HUES48 (cell line): ENCODE measurements at regions not wholly inside any gene's neighbourhood (a gene's known extent, or its start where the extent isn't known, plus 50 kb on each side); places are given as distances from the start of the nearest gene placed in this dataset.
"Not testable (repeated sequence)": the region's sequence is repeated elsewhere in the genome, so short reads cannot be mapped to it uniquely, and the experiment has no call there.

Source experiments
- H3K27ac ChIP-seq: one replicate; pipeline ENCODE4 v1.7.0; 2013; ENCODE audit warnings: low read depth, low read length, inconsistent platforms
- H3K27me3 ChIP-seq: 2 replicates; pipeline ENCODE4 v1.6.1; 2013; ENCODE audit warnings: mild to moderate bottlenecking, low read length; ENCODE audit not compliant: control insufficient read depth, insufficient read depth
- H3K36me3 ChIP-seq: 2 replicates; pipeline ENCODE4 v1.6.1; 2013; ENCODE audit warnings: low read length; ENCODE audit not compliant: control insufficient read depth, insufficient read depth
- H3K4me1 ChIP-seq: 2 replicates; pipeline ENCODE4 v1.6.1; 2013; ENCODE audit warnings: mild to moderate bottlenecking, low read length; ENCODE audit not compliant: control insufficient read depth, insufficient read depth
- H3K4me3 ChIP-seq: 2 replicates; pipeline ENCODE4 v1.5.1; 2013; ENCODE audit warnings: mild to moderate bottlenecking, low read depth, low read length
- H3K9ac ChIP-seq: 2 replicates; pipeline ENCODE4 v1.6.1; 2013; ENCODE audit warnings: mild to moderate bottlenecking, low read depth, low read length, moderate library complexity
- H3K9me3 ChIP-seq: 2 replicates; pipeline ENCODE4 v1.6.1; 2013; ENCODE audit warnings: low read length; ENCODE audit not compliant: control insufficient read depth, insufficient read depth

GRCh38 chr9:67288117-67288735 is 295.9 kb upstream of the SPATA31A3 start:
- H3K27ac ChIP-seq, H3K4me3 ChIP-seq, H3K9me3 ChIP-seq, H3K27me3 ChIP-seq, H3K4me1 ChIP-seq, H3K36me3 ChIP-seq, H3K9ac ChIP-seq: not testable (repeated sequence)

- H3K9me3 ChIP-seq, H3K9ac ChIP-seq, H3K4me1 ChIP-seq, H3K36me3 ChIP-seq, H3K27ac ChIP-seq, H3K27me3 ChIP-seq, H3K4me3 ChIP-seq: not testable (repeated sequence)
Measured at GRCh38 chr9:67284299-67284698, 291.9 kb upstream of the SPATA31A3 start.

GRCh38 chr9:67281574-67281973 is 289.2 kb upstream of the SPATA31A3 start:
- not testable (repeated sequence) for H3K4me1 ChIP-seq, H3K36me3 ChIP-seq, H3K27me3 ChIP-seq, H3K9ac ChIP-seq, H3K27ac ChIP-seq, H3K9me3 ChIP-seq, H3K4me3 ChIP-seq

GRCh38 chr9:67269692-67270091 is 277.3 kb upstream of the SPATA31A3 start:
- H3K27ac ChIP-seq, H3K9ac ChIP-seq, H3K9me3 ChIP-seq, H3K4me1 ChIP-seq, H3K36me3 ChIP-seq, H3K4me3 ChIP-seq, H3K27me3 ChIP-seq: not testable (repeated sequence)

- not testable (repeated sequence) for H3K9ac ChIP-seq, H3K27me3 ChIP-seq, H3K36me3 ChIP-seq, H3K4me1 ChIP-seq, H3K27ac ChIP-seq, H3K4me3 ChIP-seq, H3K9me3 ChIP-seq
Measured at GRCh38 chr9:67257894-67258293, 265.5 kb upstream of the SPATA31A3 start.

GRCh38 chr9:67248967-67249366 is 256.6 kb upstream of the SPATA31A3 start:
- H3K9ac ChIP-seq, H3K36me3 ChIP-seq, H3K9me3 ChIP-seq, H3K27ac ChIP-seq, H3K4me3 ChIP-seq, H3K27me3 ChIP-seq, H3K4me1 ChIP-seq: not testable (repeated sequence)

GRCh38 chr9:67212073-67212472 is 219.7 kb upstream of the SPATA31A3 start:
- not testable (repeated sequence) for H3K9ac ChIP-seq, H3K36me3 ChIP-seq, H3K27ac ChIP-seq, H3K4me3 ChIP-seq, H3K27me3 ChIP-seq, H3K4me1 ChIP-seq, H3K9me3 ChIP-seq

GRCh38 chr9:67210842-67211241 is 218.5 kb upstream of the SPATA31A3 start:
- not testable (repeated sequence) for H3K4me1 ChIP-seq, H3K9me3 ChIP-seq, H3K27me3 ChIP-seq, H3K9ac ChIP-seq, H3K27ac ChIP-seq, H3K4me3 ChIP-seq, H3K36me3 ChIP-seq

GRCh38 chr9:67208831-67209437 is 216.6 kb upstream of the SPATA31A3 start:
- not testable (repeated sequence) for H3K9me3 ChIP-seq, H3K4me3 ChIP-seq, H3K27me3 ChIP-seq, H3K36me3 ChIP-seq, H3K9ac ChIP-seq, H3K27ac ChIP-seq, H3K4me1 ChIP-seq

- H3K4me1 ChIP-seq, H3K27me3 ChIP-seq, H3K36me3 ChIP-seq, H3K9ac ChIP-seq, H3K27ac ChIP-seq, H3K9me3 ChIP-seq, H3K4me3 ChIP-seq: not testable (repeated sequence)
Measured at GRCh38 chr9:67196135-67196534, 203.8 kb upstream of the SPATA31A3 start.

- H3K9me3 ChIP-seq, H3K27me3 ChIP-seq, H3K9ac ChIP-seq, H3K36me3 ChIP-seq, H3K4me3 ChIP-seq, H3K27ac ChIP-seq, H3K4me1 ChIP-seq: not testable (repeated sequence)
Measured at GRCh38 chr9:67195357-67195756, 203.0 kb upstream of the SPATA31A3 start.

GRCh38 chr9:67179185-67179584 is 186.8 kb upstream of the SPATA31A3 start:
- H3K9ac ChIP-seq, H3K4me3 ChIP-seq, H3K9me3 ChIP-seq, H3K27ac ChIP-seq, H3K27me3 ChIP-seq, H3K36me3 ChIP-seq, H3K4me1 ChIP-seq: not testable (repeated sequence)
